H9 (cell line): ENCODE measurements at regions not wholly inside any gene's neighbourhood (a gene's known extent, or its start where the extent isn't known, plus 50 kb on each side); places are given as distances from the start of the nearest gene placed in this dataset.

ENCODE experiments used
- DNase-seq: peaks from one replicate; pipeline ENCODE4 v3.0.0-alpha.2; 2017
- H2AFZ ChIP-seq: one replicate; pipeline ENCODE4 v1.6.1; 2013; ENCODE audit warnings: mild to moderate bottlenecking, low read length, control low read depth, moderate library complexity
- H2AK5ac ChIP-seq: 2 replicates; pipeline ENCODE4 v1.6.1; 2013; ENCODE audit warnings: low read length, control low read depth, mixed read lengths; ENCODE audit not compliant: insufficient read length
- H2BK120ac ChIP-seq: one replicate; pipeline ENCODE4 v1.6.1; 2013; ENCODE audit warnings: low read depth, mild to moderate bottlenecking, low read length, control low read depth, inconsistent platforms; ENCODE audit not compliant: poor library complexity, severe bottlenecking
- H2BK12ac ChIP-seq: 2 replicates; pipeline ENCODE4 v1.6.1; 2013; ENCODE audit warnings: low read length, control low read depth, mixed read lengths, low read depth; ENCODE audit not compliant: insufficient read length
- H2BK15ac ChIP-seq: 2 replicates; pipeline ENCODE4 v1.6.1; 2013; ENCODE audit warnings: low read depth, low read length, control low read depth
- H2BK20ac ChIP-seq: one replicate; pipeline ENCODE4 v1.6.1; 2013; ENCODE audit warnings: low read depth, mild to moderate bottlenecking, low read length, control low read depth, inconsistent platforms; ENCODE audit not compliant: poor library complexity, severe bottlenecking
- H2BK5ac ChIP-seq: 2 replicates; pipeline ENCODE4 v1.6.1; 2013; ENCODE audit warnings: low read length, control low read depth, mixed read lengths; ENCODE audit not compliant: insufficient read length
- H3K14ac ChIP-seq: 2 replicates; pipeline ENCODE4 v1.6.1; 2013; ENCODE audit warnings: low read length, control low read depth; ENCODE audit not compliant: insufficient read depth
- H3K18ac ChIP-seq: 2 replicates; pipeline ENCODE4 v1.6.1; 2013; ENCODE audit warnings: low read depth, mild to moderate bottlenecking, mixed read lengths, low read length, control low read depth; ENCODE audit not compliant: insufficient read length
- H3K23ac ChIP-seq: 2 replicates; pipeline ENCODE4 v1.6.1; 2013; ENCODE audit warnings: low read length, control low read depth, mixed read lengths, low read depth; ENCODE audit not compliant: insufficient read length
- H3K23me2 ChIP-seq: 2 replicates; pipeline ENCODE4 v1.6.1; 2013; ENCODE audit warnings: low read depth, mild to moderate bottlenecking, mixed read lengths, low read length, control low read depth; ENCODE audit not compliant: insufficient read length, poor library complexity, severe bottlenecking
- H3K27ac ChIP-seq: 2 replicates; pipeline ENCODE4 v1.5.1; 2013; ENCODE audit warnings: low read length, control low read depth, mixed read lengths, low read depth; ENCODE audit not compliant: insufficient read length
- H3K27me3 ChIP-seq: 2 replicates; pipeline ENCODE4 v1.6.1; 2013; ENCODE audit warnings: low read length, control low read depth, inconsistent platforms; ENCODE audit not compliant: insufficient read depth
- H3K4ac ChIP-seq: 2 replicates; pipeline ENCODE4 v1.6.1; 2013; ENCODE audit warnings: low read depth, mild to moderate bottlenecking, control low read depth, inconsistent platforms, low read length, moderate library complexity
- H3K4me1 ChIP-seq: 2 replicates; pipeline ENCODE4 v1.6.1; 2013; ENCODE audit warnings: low read length, control low read depth, inconsistent platforms; ENCODE audit not compliant: insufficient read depth
- H3K4me2 ChIP-seq: 2 replicates; pipeline ENCODE4 v1.6.1; 2013; ENCODE audit warnings: low read length, control low read depth, mixed read lengths; ENCODE audit not compliant: insufficient read length, insufficient read depth
- H3K56ac ChIP-seq: 2 replicates; pipeline ENCODE4 v1.6.1; 2013; ENCODE audit warnings: low read depth, mild to moderate bottlenecking, mixed read lengths, low read length, control low read depth; ENCODE audit not compliant: insufficient read length
- H3K79me1 ChIP-seq: 2 replicates; pipeline ENCODE4 v1.6.1; 2013; ENCODE audit warnings: low read depth, mild to moderate bottlenecking, moderate library complexity, low read length, control low read depth, inconsistent platforms; ENCODE audit not compliant: insufficient read depth, poor library complexity, severe bottlenecking
- H3K79me2 ChIP-seq: 2 replicates; pipeline ENCODE4 v1.6.1; 2013; ENCODE audit warnings: low read length, control low read depth, inconsistent platforms; ENCODE audit not compliant: insufficient read depth
- H3K9ac ChIP-seq: 2 replicates; pipeline ENCODE4 v1.6.1; 2013; ENCODE audit warnings: low read length, control low read depth, mixed read lengths; ENCODE audit not compliant: insufficient read length; ENCODE audit errors: extremely low read depth
- H3K9me3 ChIP-seq: one replicate; pipeline ENCODE4 v1.6.1; 2013; ENCODE audit warnings: low read depth, low read length, inconsistent platforms; ENCODE audit not compliant: control insufficient read depth
- H3T11ph ChIP-seq: one replicate; pipeline ENCODE4 v1.6.1; 2013; ENCODE audit warnings: mild to moderate bottlenecking, low read length, control low read depth, inconsistent platforms
- H4K20me1 ChIP-seq: one replicate; pipeline ENCODE4 v1.6.1; 2013; ENCODE audit not compliant: control insufficient read depth, insufficient read length, insufficient read depth
- H4K5ac ChIP-seq: 2 replicates; pipeline ENCODE4 v1.6.1; 2013; ENCODE audit warnings: low read depth, mild to moderate bottlenecking, mixed read lengths, low read length, control low read depth; ENCODE audit not compliant: insufficient read length
- H4K8ac ChIP-seq: replicated peaks from 2 replicates; pipeline ENCODE4 v1.6.1; 2013; ENCODE audit warnings: low read length, control low read depth, mixed read lengths, low read depth; ENCODE audit not compliant: insufficient read length
- H4K91ac ChIP-seq: 2 replicates; pipeline ENCODE4 v1.6.1; 2013; ENCODE audit warnings: low read depth, mild to moderate bottlenecking, moderate library complexity, mixed read lengths, low read length, control low read depth; ENCODE audit not compliant: insufficient read length
- H3K27ac Mint-ChIP-seq, 3 experiments: 2 replicates in 2 of 3; 3 replicates in 1 of 3; pipeline ENCODE4 v1.8.0; 2020 to 2021; ENCODE audit warnings: mixed read lengths in 3 of 3, mild to moderate bottlenecking in 1 of 3, moderate library complexity in 1 of 3
- H3K27me3 Mint-ChIP-seq: 2 replicates; pipeline ENCODE4 v1.8.0; 2021; ENCODE audit warnings: low read depth, mild to moderate bottlenecking, moderate library complexity, mixed read lengths
- H3K36me3 Mint-ChIP-seq, 3 experiments: 2 replicates in 2 of 3; 3 replicates in 1 of 3; pipeline ENCODE4 v1.8.0; 2020 to 2021; ENCODE audit warnings: low read depth in 3 of 3, mixed read lengths in 3 of 3; ENCODE audit not compliant: insufficient read depth in 1 of 3
- H3K4me1 Mint-ChIP-seq, 2 experiments: 2 replicates each; pipeline ENCODE4 v1.8.0; 2020; ENCODE audit warnings: mixed read lengths in 2 of 2
- H3K4me3 Mint-ChIP-seq, 2 experiments: 2 replicates in 1 of 2; 3 replicates in 1 of 2; pipeline ENCODE4 v1.8.0; 2020 to 2021; ENCODE audit warnings: mild to moderate bottlenecking in 2 of 2, mixed read lengths in 2 of 2, moderate library complexity in 1 of 2
- H3K9me3 Mint-ChIP-seq, 2 experiments: 2 replicates in 1 of 2; 3 replicates in 1 of 2; pipeline ENCODE4 v1.8.0; 2020; ENCODE audit warnings: mild to moderate bottlenecking in 2 of 2, mixed read lengths in 2 of 2, moderate library complexity in 1 of 2
- TF ChIP-seq, protein P1 (sequence below): fragments of 200-600 bp; sonication (generic); conservative IDR thresholded peaks from 3 replicates; pipeline ENCODE4 v1.8.0; 2021; ENCODE audit warnings: antibody characterized with exemption, mild to moderate bottlenecking

DNA sequence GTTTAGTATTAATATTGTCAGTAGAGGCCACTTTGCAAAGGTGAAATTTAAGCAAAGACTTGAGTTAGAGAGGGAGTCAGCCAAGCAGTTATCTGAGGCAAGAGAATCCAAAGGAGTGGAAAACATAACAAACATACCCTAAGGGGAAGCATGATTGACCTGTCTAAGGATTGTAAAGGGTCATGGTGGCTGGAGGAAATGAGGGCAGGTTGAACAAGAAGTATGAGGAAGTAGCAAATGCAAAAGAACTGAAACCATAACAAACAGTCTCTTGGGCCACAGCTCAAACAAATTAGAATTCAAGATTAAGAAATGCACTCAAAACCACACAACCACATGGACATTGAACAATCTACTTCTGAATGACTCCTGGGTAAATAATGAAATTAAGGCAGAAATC lies 103.2 kb downstream of the FBXO5 start:
- Histone ChIP-seq H4K5ac (no peak overlapping the region), H2BK20ac (no peak overlapping the region), H3K9me3 (no peaks in the 10 kb centered on the region), H3K4me1 (no peaks in the 10 kb centered on the region), H3K4ac (no peak overlapping the region), H4K20me1 (no peaks in the 10 kb centered on the region), H3K79me1 (no peaks in the 10 kb centered on the region), H2BK15ac (no peak overlapping the region), H3T11ph (no peak overlapping the region), H2BK5ac (no peak overlapping the region), H3K79me2 (no peaks in the 10 kb centered on the region), H3K23ac (no peak overlapping the region), H2BK12ac (no peak overlapping the region), H3K23me2 (no peaks in the 10 kb centered on the region), H2AK5ac (no peak overlapping the region), H3K14ac (no peak overlapping the region), H3K4me2 (no peak overlapping the region), H3K9ac (no peak overlapping the region), H4K8ac (no peak overlapping the region), H3K18ac (no peak overlapping the region), H2BK120ac (no peak overlapping the region), H3K27me3 (no peaks in the 10 kb centered on the region), H4K91ac (no peak overlapping the region), H3K27ac (no peak overlapping the region), H2AFZ (no peak overlapping the region), H3K56ac (no peak overlapping the region)
- Mint-ChIP-seq H3K27me3 (no peaks in the 10 kb centered on the region; the same call in none of the 2 replicates), H3K27ac (no peak overlapping the region), H3K36me3 (peaks cover 9 to 19% (median 11%) of the 10 kb centered on the region in 3 experiments), H3K9me3 (peaks cover 30 to 35% of the 10 kb centered on the region in 2 experiments), H3K4me1 (no peaks in the 10 kb centered on the region), H3K4me3 (no peak overlapping the region)
- no peak for DNase-seq
- TF ChIP-seq, protein P1, sequence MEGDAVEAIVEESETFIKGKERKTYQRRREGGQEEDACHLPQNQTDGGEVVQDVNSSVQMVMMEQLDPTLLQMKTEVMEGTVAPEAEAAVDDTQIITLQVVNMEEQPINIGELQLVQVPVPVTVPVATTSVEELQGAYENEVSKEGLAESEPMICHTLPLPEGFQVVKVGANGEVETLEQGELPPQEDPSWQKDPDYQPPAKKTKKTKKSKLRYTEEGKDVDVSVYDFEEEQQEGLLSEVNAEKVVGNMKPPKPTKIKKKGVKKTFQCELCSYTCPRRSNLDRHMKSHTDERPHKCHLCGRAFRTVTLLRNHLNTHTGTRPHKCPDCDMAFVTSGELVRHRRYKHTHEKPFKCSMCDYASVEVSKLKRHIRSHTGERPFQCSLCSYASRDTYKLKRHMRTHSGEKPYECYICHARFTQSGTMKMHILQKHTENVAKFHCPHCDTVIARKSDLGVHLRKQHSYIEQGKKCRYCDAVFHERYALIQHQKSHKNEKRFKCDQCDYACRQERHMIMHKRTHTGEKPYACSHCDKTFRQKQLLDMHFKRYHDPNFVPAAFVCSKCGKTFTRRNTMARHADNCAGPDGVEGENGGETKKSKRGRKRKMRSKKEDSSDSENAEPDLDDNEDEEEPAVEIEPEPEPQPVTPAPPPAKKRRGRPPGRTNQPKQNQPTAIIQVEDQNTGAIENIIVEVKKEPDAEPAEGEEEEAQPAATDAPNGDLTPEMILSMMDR, result no peak
